SK-N-SH treated with all-trans-retinoic acid at 6 μM for 48 hours (cell line): ENCODE measurements at regions not wholly inside any gene's neighbourhood (a gene's known extent, or its start where the extent isn't known, plus 50 kb on each side); places are given as distances from the start of the nearest gene placed in this dataset.
A peak's percentile ranks its signal among the peaks of the same experiment; 100 is the strongest.

Source experiments
- ATAC-seq: fragments of 200-7000 bp; cut with Tn5 transposase; 3 replicates; pipeline ENCODE4 v1.9.1; 2020; ENCODE audit warnings: mild to moderate bottlenecking, moderate library complexity
- ARNTL ChIP-seq: fragments of 450-650 bp; formaldehyde crosslinking; IDR thresholded peaks from 2 replicates; pipeline ENCODE4 v1.5.0; 2020; ENCODE audit warnings: low read depth, mild to moderate bottlenecking, moderate library complexity, borderline replicate concordance
- BACH2 ChIP-seq: fragments of 250-450 bp; sonication (Bioruptor Pico); IDR thresholded peaks from 2 replicates; pipeline ENCODE4 v1.9.0; 2021; ENCODE audit warnings: mild to moderate bottlenecking, borderline replicate concordance
- CSDC2 ChIP-seq: fragments of 250-450 bp; sonication (Bioruptor Pico); IDR thresholded peaks from 2 replicates; pipeline ENCODE4 v1.5.0; 2020; ENCODE audit warnings: mild to moderate bottlenecking, moderate library complexity
- ESRRG ChIP-seq: fragments of 250-450 bp; sonication (Bioruptor Pico); IDR thresholded peaks from 2 replicates; pipeline ENCODE4 v1.6.1; 2021; ENCODE audit warnings: mild to moderate bottlenecking
- GLIS3 ChIP-seq: fragments of 250-450 bp; sonication (Bioruptor Pico); IDR thresholded peaks from 2 replicates; pipeline ENCODE4 v1.5.0; 2020; ENCODE audit warnings: mild to moderate bottlenecking, moderate library complexity
- ISL1 ChIP-seq: fragments of 250-450 bp; sonication (Bioruptor Pico); IDR thresholded peaks from 2 replicates; pipeline ENCODE4 v2.1.2; 2022; ENCODE audit warnings: mild to moderate bottlenecking, moderate library complexity
- OSR1 ChIP-seq: fragments of 250-450 bp; sonication (Bioruptor Pico); IDR thresholded peaks from 2 replicates; pipeline ENCODE4 v1.8.0; 2022; ENCODE audit warnings: moderate library complexity, mild to moderate bottlenecking, inconsistent platforms
- PPARA ChIP-seq: fragments of 250-450 bp; sonication (Bioruptor Pico); IDR thresholded peaks from 2 replicates; pipeline ENCODE4 v1.5.0; 2020; ENCODE audit warnings: mild to moderate bottlenecking, borderline replicate concordance
- RARB ChIP-seq: fragments of 250-450 bp; sonication (Bioruptor Pico); IDR thresholded peaks from 2 replicates; pipeline ENCODE4 v1.8.0; 2021; ENCODE audit warnings: mild to moderate bottlenecking, moderate library complexity
- SNAI2 ChIP-seq: fragments of 250-450 bp; sonication (Bioruptor Pico); IDR thresholded peaks from 2 replicates; pipeline ENCODE4 v1.5.0; 2020; ENCODE audit warnings: mild to moderate bottlenecking, moderate library complexity
- TCF4 ChIP-seq: fragments of 250-450 bp; sonication (Bioruptor Pico); IDR thresholded peaks from 2 replicates; pipeline ENCODE4 v1.8.0; 2021; ENCODE audit warnings: mild to moderate bottlenecking, moderate library complexity, borderline replicate concordance
- TOX ChIP-seq: fragments of 250-450 bp; sonication (Bioruptor Pico); IDR thresholded peaks from 2 replicates; pipeline ENCODE4 v1.8.0; 2021; ENCODE audit warnings: mild to moderate bottlenecking, moderate library complexity, borderline replicate concordance
- ZC3H10 ChIP-seq: fragments of 250-450 bp; sonication (Bioruptor Pico); IDR thresholded peaks from 2 replicates; pipeline ENCODE4 v1.5.1; 2021; ENCODE audit warnings: mild to moderate bottlenecking, moderate library complexity
- ZFP3 ChIP-seq: fragments of 250-450 bp; sonication (Bioruptor Pico); IDR thresholded peaks from 2 replicates; pipeline ENCODE4 v1.5.0; 2020; ENCODE audit warnings: mild to moderate bottlenecking, moderate library complexity
- ZFP30 ChIP-seq: fragments of 450-650 bp; formaldehyde crosslinking; IDR thresholded peaks from 2 replicates; pipeline ENCODE4 v1.5.0; 2022; ENCODE audit warnings: mild to moderate bottlenecking, moderate library complexity
- ZNF565 ChIP-seq: fragments of 450-650 bp; formaldehyde crosslinking; conservative IDR thresholded peaks from 2 replicates; pipeline ENCODE4 v1.5.0; 2020; ENCODE audit warnings: low read depth, mild to moderate bottlenecking, moderate library complexity
- ZNF70 ChIP-seq: fragments of 450-650 bp; formaldehyde crosslinking; IDR thresholded peaks from 2 replicates; pipeline ENCODE4 v1.5.0; 2020; ENCODE audit warnings: mild to moderate bottlenecking, moderate library complexity
- ZNF8 ChIP-seq: fragments of 450-650 bp; formaldehyde crosslinking; IDR thresholded peaks from 2 replicates; pipeline ENCODE4 v1.5.0; 2020; ENCODE audit warnings: mild to moderate bottlenecking, moderate library complexity
- TF ChIP-seq, protein P1 (sequence below): fragments of 250-450 bp; sonication (Bioruptor Pico); IDR thresholded peaks from 2 replicates; pipeline ENCODE4 v1.5.1; 2020; ENCODE audit warnings: low read depth, mild to moderate bottlenecking, moderate library complexity
- TF ChIP-seq, protein P2 (sequence below): fragments of 250-450 bp; sonication (Bioruptor Pico); IDR thresholded peaks from 2 replicates; pipeline ENCODE4 v1.8.0; 2021; ENCODE audit warnings: low read depth, mild to moderate bottlenecking, moderate library complexity, borderline replicate concordance
- TF ChIP-seq, protein P3 (sequence below): fragments of 250-450 bp; sonication (Bioruptor Pico); IDR thresholded peaks from 2 replicates; pipeline ENCODE4 v1.8.0; 2020; ENCODE audit warnings: mild to moderate bottlenecking, moderate library complexity, borderline replicate concordance
- TF ChIP-seq, protein P4 (sequence below): fragments of 250-450 bp; sonication (Bioruptor Pico); IDR thresholded peaks from 2 replicates; pipeline ENCODE4 v1.5.1; 2021; ENCODE audit warnings: mild to moderate bottlenecking, moderate library complexity

DNA sequence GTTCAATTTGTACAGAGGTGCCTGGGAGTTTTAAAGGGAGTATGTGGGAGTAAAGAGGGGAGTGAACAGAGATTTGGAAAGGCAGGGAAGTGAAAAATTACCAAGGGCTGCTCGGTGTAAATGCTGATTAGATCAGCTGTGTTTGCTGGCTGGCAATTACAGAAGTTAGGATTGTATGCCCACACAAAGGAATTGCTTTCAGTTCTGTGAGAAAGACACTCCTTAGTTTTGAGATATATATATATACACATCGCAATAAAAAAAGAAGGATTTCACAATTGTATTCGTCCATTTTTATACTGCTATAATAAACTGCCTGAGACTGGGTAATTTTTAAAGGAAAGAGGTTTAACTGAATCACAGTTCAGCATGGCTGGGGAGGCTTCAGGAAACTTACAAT, 196.3 kb downstream of the SLITRK5 start:
- TF ChIP-seq GLIS3: no peak
- TF ChIP-seq, protein P1, sequence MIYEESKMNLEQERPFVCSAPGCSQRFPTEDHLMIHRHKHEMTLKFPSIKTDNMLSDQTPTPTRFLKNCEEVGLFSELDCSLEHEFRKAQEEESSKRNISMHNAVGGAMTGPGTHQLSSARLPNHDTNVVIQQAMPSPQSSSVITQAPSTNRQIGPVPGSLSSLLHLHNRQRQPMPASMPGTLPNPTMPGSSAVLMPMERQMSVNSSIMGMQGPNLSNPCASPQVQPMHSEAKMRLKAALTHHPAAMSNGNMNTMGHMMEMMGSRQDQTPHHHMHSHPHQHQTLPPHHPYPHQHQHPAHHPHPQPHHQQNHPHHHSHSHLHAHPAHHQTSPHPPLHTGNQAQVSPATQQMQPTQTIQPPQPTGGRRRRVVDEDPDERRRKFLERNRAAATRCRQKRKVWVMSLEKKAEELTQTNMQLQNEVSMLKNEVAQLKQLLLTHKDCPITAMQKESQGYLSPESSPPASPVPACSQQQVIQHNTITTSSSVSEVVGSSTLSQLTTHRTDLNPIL (CRISPR knock-in tag): no peak
- no peak for TF ChIP-seq OSR1
- no peak for TF ChIP-seq SNAI2 (CRISPR knock-in tag)
- TF ChIP-seq, protein P2, sequence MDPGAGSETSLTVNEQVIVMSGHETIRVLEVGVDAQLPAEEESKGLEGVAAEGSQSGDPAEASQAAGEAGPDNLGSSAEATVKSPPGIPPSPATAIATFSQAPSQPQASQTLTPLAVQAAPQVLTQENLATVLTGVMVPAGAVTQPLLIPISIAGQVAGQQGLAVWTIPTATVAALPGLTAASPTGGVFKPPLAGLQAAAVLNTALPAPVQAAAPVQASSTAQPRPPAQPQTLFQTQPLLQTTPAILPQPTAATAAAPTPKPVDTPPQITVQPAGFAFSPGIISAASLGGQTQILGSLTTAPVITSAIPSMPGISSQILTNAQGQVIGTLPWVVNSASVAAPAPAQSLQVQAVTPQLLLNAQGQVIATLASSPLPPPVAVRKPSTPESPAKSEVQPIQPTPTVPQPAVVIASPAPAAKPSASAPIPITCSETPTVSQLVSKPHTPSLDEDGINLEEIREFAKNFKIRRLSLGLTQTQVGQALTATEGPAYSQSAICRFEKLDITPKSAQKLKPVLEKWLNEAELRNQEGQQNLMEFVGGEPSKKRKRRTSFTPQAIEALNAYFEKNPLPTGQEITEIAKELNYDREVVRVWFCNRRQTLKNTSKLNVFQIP (CRISPR knock-in tag): no peak
- TF ChIP-seq ZNF70 (CRISPR knock-in tag): no peak
- TF ChIP-seq ISL1 (CRISPR knock-in tag): no peak
- TF ChIP-seq ARNTL: no peak
- TF ChIP-seq ZFP3: no peak
- TF ChIP-seq TOX (CRISPR knock-in tag): no peak
- TF ChIP-seq ESRRG: no peak
- ATAC-seq: no peak

DNA sequence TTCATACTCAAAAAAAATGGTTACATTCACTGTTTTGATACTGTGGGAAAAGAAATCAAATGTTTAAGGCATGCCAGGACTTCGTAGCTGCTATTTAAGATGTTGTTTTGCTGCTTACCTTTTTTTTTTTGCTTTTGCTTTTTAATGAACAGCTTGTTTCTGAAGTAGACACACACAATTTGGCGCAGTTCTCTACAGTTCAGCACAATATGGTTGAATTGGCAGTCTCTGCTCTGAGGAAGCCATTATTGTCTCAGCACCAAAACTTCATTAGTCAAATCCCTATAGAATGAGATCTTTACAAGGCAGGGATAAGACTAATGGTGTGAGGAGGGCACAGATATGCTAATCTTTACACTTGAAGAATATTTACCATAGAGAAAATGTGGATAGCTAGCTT, 197.6 kb downstream of the SLITRK5 start:
- TF ChIP-seq ZNF565: no peak
- TF ChIP-seq, protein P2 (CRISPR knock-in tag): no peak
- no peak for TF ChIP-seq BACH2
- TF ChIP-seq ZFP30: no peak
- TF ChIP-seq ARNTL: no peak
- TF ChIP-seq TCF4 (CRISPR knock-in tag): no peak
- TF ChIP-seq ZC3H10 (CRISPR knock-in tag): no peak
- no peak for TF ChIP-seq ZFP3
- no peak for TF ChIP-seq PPARA (CRISPR knock-in tag)
- TF ChIP-seq, protein P3, sequence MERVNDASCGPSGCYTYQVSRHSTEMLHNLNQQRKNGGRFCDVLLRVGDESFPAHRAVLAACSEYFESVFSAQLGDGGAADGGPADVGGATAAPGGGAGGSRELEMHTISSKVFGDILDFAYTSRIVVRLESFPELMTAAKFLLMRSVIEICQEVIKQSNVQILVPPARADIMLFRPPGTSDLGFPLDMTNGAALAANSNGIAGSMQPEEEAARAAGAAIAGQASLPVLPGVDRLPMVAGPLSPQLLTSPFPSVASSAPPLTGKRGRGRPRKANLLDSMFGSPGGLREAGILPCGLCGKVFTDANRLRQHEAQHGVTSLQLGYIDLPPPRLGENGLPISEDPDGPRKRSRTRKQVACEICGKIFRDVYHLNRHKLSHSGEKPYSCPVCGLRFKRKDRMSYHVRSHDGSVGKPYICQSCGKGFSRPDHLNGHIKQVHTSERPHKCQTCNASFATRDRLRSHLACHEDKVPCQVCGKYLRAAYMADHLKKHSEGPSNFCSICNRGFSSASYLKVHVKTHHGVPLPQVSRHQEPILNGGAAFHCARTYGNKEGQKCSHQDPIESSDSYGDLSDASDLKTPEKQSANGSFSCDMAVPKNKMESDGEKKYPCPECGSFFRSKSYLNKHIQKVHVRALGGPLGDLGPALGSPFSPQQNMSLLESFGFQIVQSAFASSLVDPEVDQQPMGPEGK (CRISPR knock-in tag): no peak
- TF ChIP-seq, protein P1 (CRISPR knock-in tag): no peak
- no peak for ATAC-seq

DNA sequence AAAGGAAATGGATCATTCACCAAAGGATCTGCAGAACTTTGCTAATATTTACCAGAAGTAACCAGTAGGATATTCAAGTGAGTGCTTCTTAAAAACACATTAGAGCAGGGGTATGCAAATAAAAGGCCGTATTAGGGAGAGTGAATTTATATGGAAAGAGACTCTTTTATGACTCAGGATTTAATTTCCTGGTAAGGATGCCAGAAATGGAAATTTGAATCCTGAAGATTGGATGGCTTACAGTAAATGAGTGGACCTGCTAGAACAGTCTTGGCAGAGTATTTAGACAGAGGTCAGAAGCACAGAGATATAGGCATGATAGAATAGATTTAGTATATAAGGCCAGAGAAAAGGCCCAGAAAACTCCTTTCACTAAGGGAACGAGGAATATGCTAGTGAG, 201.6 kb downstream of the SLITRK5 start:
- 0 out of 2 replicates have a peak, but pooled peaks have one; percentile 49 for TF ChIP-seq ZC3H10 (CRISPR knock-in tag)
- no peak for TF ChIP-seq ESRRG
- peak; percentile 70 for ATAC-seq

DNA sequence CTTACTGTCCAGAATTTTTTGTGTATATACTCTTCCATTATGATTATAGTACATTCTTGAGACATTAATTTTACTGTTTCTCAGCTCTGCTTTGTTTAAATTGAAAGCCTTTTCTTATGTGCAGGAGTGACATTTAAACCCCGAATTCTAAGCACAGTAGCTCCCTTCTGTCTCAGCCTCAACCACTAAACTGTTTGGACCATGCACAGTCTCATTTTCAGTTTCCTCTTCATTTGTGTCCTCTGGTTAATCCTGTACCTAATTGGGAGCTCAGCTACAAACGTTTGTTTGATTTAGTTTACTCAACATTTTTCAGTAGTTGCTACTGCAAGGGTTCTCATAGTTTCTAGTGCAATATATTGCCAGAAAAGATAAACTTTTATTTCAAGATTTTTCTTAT, 206.3 kb downstream of the SLITRK5 start:
- no peak for ATAC-seq
- no peak for TF ChIP-seq GLIS3
- no peak for TF ChIP-seq ESRRG
- no peak for TF ChIP-seq CSDC2
- TF ChIP-seq ZNF565: no peak
- no peak for TF ChIP-seq ZNF8 (CRISPR knock-in tag)
- TF ChIP-seq SNAI2 (CRISPR knock-in tag): no peak
- TF ChIP-seq ZFP3: no peak
- no peak for TF ChIP-seq ZNF70 (CRISPR knock-in tag)
- TF ChIP-seq, protein P2 (CRISPR knock-in tag): no peak
- no peak for TF ChIP-seq TCF4 (CRISPR knock-in tag)
- TF ChIP-seq ISL1 (CRISPR knock-in tag): no peak
- TF ChIP-seq, protein P3 (CRISPR knock-in tag): no peak
- TF ChIP-seq BACH2: no peak
- no peak for TF ChIP-seq PPARA (CRISPR knock-in tag)
- no peak for TF ChIP-seq RARB (CRISPR knock-in tag)
- TF ChIP-seq ARNTL: no peak
- TF ChIP-seq, protein P4, sequence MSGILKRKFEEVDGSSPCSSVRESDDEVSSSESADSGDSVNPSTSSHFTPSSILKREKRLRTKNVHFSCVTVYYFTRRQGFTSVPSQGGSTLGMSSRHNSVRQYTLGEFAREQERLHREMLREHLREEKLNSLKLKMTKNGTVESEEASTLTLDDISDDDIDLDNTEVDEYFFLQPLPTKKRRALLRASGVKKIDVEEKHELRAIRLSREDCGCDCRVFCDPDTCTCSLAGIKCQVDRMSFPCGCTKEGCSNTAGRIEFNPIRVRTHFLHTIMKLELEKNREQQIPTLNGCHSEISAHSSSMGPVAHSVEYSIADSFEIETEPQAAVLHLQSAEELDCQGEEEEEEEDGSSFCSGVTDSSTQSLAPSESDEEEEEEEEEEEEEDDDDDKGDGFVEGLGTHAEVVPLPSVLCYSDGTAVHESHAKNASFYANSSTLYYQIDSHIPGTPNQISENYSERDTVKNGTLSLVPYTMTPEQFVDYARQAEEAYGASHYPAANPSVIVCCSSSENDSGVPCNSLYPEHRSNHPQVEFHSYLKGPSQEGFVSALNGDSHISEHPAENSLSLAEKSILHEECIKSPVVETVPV (CRISPR knock-in tag): no peak
